ENCODE measurements at regions not wholly inside any gene's neighbourhood (a gene's known extent, or its start where the extent isn't known, plus 50 kb on each side); places are given as distances from the start of the nearest gene placed in this dataset.

DNA sequence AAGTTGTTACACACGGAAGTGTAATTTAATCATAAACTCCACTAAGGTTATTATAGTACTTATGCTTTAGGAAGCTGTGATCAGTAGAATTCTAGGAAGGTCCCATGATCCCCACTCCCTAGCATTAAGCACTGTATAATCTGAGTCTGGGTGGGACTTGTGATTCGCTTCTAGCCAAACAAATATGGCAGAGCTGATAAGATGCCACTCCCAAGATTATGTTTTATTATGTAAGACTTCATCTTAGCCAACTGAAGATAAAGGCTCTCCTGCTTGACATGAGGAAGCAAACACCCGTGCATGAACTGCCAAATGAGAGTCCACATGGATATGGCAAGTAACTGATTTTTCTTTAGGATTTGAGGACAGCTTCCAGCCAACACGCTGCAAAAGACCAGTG lies 186.4 kb upstream of the NDST3 start:
- H3K27ac ChIP-seq = no peak overlapping the region
- H3K4me1 ChIP-seq = no peaks in the 10 kb centered on the region
- DNase-seq = no peak
- 74 to 77% (median 75%) methylated on average over 4 of the region's 4 CpGs for WGBS, 3 donors
- intact Hi-C loops (cut with DNase I) = no loop called here
- H3K36me3 ChIP-seq (ENCODE audit: insufficient read depth in 1 of 2, low read depth in 1 of 2) = no peaks in the 10 kb centered on the region
- H3K4me3 ChIP-seq = no peak overlapping the region
- TF ChIP-seq, protein P1, sequence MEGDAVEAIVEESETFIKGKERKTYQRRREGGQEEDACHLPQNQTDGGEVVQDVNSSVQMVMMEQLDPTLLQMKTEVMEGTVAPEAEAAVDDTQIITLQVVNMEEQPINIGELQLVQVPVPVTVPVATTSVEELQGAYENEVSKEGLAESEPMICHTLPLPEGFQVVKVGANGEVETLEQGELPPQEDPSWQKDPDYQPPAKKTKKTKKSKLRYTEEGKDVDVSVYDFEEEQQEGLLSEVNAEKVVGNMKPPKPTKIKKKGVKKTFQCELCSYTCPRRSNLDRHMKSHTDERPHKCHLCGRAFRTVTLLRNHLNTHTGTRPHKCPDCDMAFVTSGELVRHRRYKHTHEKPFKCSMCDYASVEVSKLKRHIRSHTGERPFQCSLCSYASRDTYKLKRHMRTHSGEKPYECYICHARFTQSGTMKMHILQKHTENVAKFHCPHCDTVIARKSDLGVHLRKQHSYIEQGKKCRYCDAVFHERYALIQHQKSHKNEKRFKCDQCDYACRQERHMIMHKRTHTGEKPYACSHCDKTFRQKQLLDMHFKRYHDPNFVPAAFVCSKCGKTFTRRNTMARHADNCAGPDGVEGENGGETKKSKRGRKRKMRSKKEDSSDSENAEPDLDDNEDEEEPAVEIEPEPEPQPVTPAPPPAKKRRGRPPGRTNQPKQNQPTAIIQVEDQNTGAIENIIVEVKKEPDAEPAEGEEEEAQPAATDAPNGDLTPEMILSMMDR (IDR thresholded peaks at IDR 0.05) = no peak
- no peaks in the 10 kb centered on the region for H3K9me3 ChIP-seq
- H3K27me3 ChIP-seq (ENCODE audit: insufficient read depth in 3 of 3, low read length in 2 of 3) = no peaks in the 10 kb centered on the region
- no peak for ATAC-seq

DNA sequence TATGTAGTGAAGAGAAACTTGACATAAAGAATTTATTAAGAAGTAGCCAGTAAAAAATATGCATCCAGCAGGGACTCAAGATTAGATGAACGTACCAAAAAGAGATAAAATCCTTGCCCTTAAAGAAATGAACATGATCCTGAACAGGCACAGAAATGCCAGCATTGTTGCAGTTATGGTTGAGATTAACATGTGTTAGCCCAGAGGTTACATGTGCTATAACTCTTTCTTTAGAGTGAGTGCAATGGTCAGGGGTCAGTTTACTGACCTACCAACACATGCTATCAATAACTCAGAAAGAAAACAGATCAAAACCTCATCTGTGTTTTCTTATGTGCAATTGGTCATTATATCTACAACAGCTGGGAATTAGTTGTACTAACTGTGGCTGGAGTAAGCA lies 166.1 kb upstream of the NDST3 start:
- Histone ChIP-seq H3K4me1 (no peaks in the 10 kb centered on the region), H3K27ac (no peak overlapping the region), H3K4me3 (no peak overlapping the region), H3K36me3 (ENCODE audit: insufficient read depth in 1 of 2, low read depth in 1 of 2) (no peaks in the 10 kb centered on the region), H3K9me3 (no peaks in the 10 kb centered on the region), H3K27me3 (ENCODE audit: insufficient read depth in 3 of 3, low read length in 2 of 3) (no peaks in the 10 kb centered on the region)
- intact Hi-C loops (cut with DNase I) = no loop called here
- TF ChIP-seq, protein P1 (IDR thresholded peaks at IDR 0.05) = no peak
- DNase-seq (no peak), ATAC-seq (no peak)
- WGBS, 3 donors = 30 to 38% (median 36%) methylated on average over 1 of the region's 1 CpG

DNA sequence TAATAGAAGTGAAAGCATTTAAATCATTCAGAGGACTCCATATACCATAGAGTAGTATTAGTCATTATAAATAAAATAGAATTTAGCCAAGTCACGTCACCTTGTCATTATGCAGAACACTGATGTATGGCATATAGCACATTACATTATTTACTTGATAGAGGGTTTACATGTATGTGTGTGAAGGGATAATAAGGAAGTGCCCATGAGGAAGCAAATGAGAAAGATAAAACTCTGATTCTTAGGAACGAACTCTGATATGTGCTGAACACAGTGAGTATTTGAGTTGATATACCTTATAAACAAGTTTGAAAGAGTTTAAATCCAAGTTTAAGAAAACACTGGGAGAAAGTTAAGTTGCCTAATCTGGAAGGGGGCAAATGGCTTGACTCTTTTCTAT lies 160.5 kb upstream of the NDST3 start:
- no peaks in the 10 kb centered on the region for H3K27me3 ChIP-seq (ENCODE audit: insufficient read depth in 3 of 3, low read length in 2 of 3)
- no peaks in the 10 kb centered on the region for H3K36me3 ChIP-seq (ENCODE audit: insufficient read depth in 1 of 2, low read depth in 1 of 2)
- 66 to 85% (median 81%) methylated on average over 2 of the region's 2 CpGs for WGBS, 3 donors
- intact Hi-C loops (cut with DNase I) = no loop called here
- ATAC-seq = no peak
- H3K4me1 ChIP-seq = no peaks in the 10 kb centered on the region
- no peaks in the 10 kb centered on the region for H3K9me3 ChIP-seq
- H3K27ac ChIP-seq = no peak overlapping the region
- TF ChIP-seq, protein P1 (IDR thresholded peaks at IDR 0.05) = no peak
- no peak for DNase-seq
- H3K4me3 ChIP-seq = no peak overlapping the region

- Histone ChIP-seq H3K27me3 (ENCODE audit: insufficient read depth in 3 of 3, low read length in 2 of 3) (no peaks in the 10 kb centered on the region), H3K36me3 (ENCODE audit: insufficient read depth in 1 of 2, low read depth in 1 of 2) (no peaks in the 10 kb centered on the region), H3K4me3 (no peak overlapping the region), H3K27ac (no peak overlapping the region), H3K4me1 (no peaks in the 10 kb centered on the region), H3K9me3 (no peaks in the 10 kb centered on the region)
- TF ChIP-seq, protein P1 (IDR thresholded peaks at IDR 0.05) = no peak
- ATAC-seq (no peak), DNase-seq (no peak)
- intact Hi-C loops (cut with DNase I) = no loop called here
- 60 to 88% (median 76%) methylated on average over 1 of the region's 1 CpG for WGBS, 3 donors
These were observed 160.1 kb upstream of the NDST3 start for GRCh38 chr4:117874216-117874615.

DNA sequence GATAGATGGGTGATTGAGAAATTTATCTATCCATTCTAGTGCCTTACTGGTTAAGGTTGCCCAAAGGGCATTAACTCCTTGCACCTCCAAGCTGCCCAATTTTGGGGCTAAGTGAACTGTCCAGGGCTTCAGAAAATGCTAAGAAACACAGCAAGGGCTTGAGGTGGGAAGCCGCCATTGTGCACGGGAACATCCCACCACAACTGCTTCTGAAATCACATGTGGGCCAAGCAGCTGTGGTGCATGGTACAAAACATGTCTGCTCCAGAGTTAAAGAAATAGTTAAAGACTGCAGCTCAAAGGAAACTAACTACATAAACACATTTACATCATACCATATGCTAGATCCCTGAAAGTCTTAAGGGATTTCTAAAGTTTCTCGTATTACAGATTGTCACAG lies 144.3 kb upstream of the NDST3 start:
- intact Hi-C loops (cut with DNase I) = no loop called here
- no peak overlapping the region for H3K27ac ChIP-seq
- H3K4me3 ChIP-seq = no peak overlapping the region
- H3K36me3 ChIP-seq (ENCODE audit: insufficient read depth in 1 of 2, low read depth in 1 of 2) = no peaks in the 10 kb centered on the region
- no peaks in the 10 kb centered on the region for H3K9me3 ChIP-seq
- ATAC-seq (no peak), DNase-seq (no peak)
- no peaks in the 10 kb centered on the region for H3K27me3 ChIP-seq (ENCODE audit: insufficient read depth in 3 of 3, low read length in 2 of 3)
- H3K4me1 ChIP-seq = no peaks in the 10 kb centered on the region
- TF ChIP-seq, protein P1 (IDR thresholded peaks at IDR 0.05) = no peak
- 48 to 55% (median 54%) methylated on average over 3 of the region's 3 CpGs for WGBS, 3 donors
